Brain microvascular endothelial cell (primary cell): ENCODE measurements at regions not wholly inside any gene's neighbourhood (a gene's known extent, or its start where the extent isn't known, plus 50 kb on each side); places are given as distances from the start of the nearest gene placed in this dataset.

ENCODE experiments used
- DNase-seq: peaks from one replicate; pipeline ENCODE4 v3.0.0-alpha.2; 2020
- H3K27ac ChIP-seq: fragments of 250-450 bp; sonication (Bioruptor Pico); 2 replicates; pipeline ENCODE4 v1.5.1; 2020; ENCODE audit warnings: mild to moderate bottlenecking, moderate library complexity
- H3K27me3 ChIP-seq: fragments of 250-450 bp; sonication (Bioruptor Pico); replicated peaks from 2 replicates; pipeline ENCODE4 v1.5.1; 2020; ENCODE audit warnings: mild to moderate bottlenecking
- H3K36me3 ChIP-seq: fragments of 250-450 bp; sonication (Bioruptor Pico); replicated peaks from 2 replicates; pipeline ENCODE4 v1.5.1; 2020; ENCODE audit warnings: mild to moderate bottlenecking
- H3K4me3 ChIP-seq: 2 replicates; pipeline ENCODE4 v1.5.1; 2011; ENCODE audit warnings: low read depth, mild to moderate bottlenecking, control low read depth, low read length, moderate library complexity
- CTCF ChIP-seq: IDR thresholded peaks from 2 replicates; pipeline ENCODE4 v1.5.1; 2011; ENCODE audit warnings: low read depth, mild to moderate bottlenecking, moderate library complexity, low read length, control low read depth, inconsistent platforms; ENCODE audit errors: missing control alignments
- in situ Hi-C: cut with HindIII; loops from 2 replicates; pipeline ENCODE4 v1.10.0; 2017; ENCODE audit warnings: low sequenced_read_pairs, low pct_ligation_motif_present

GRCh38 chr16:86039606-86040005 lies 140.6 kb downstream of the IRF8 start:
- DNase-seq = no peak
- in situ Hi-C loops = no loop called here
- TF ChIP-seq CTCF = no peak
- H3K36me3 ChIP-seq = no peaks in the 10 kb centered on the region
- peaks cover 7% of the 10 kb centered on the region for H3K27me3 ChIP-seq
- H3K4me3 ChIP-seq = no peak overlapping the region
- H3K27ac ChIP-seq = no peak overlapping the region

DNA sequence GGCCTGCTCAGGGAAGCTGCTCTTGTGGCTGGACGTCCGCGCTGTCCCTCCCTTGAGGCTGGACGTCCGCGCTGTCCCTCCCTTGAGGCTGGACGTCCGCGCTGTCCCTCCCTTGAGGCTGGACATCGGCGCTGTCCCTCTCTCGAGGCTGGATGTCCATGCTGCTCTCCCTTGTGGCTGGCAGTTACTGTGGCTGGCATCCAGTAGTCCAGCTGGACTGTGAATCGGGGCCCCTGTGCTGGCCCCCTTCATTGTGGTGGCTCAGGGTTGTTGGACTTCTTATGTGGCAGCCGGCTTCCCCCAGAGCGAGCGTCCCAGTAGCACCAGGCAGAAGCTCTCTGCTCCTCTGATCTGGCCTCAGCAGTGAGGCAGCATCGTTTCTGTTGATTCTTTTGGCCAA lies 141.5 kb downstream of the IRF8 start:
- Histone ChIP-seq H3K4me3 (no peak overlapping the region), H3K36me3 (no peaks in the 10 kb centered on the region), H3K27me3 (peaks cover 7% of the 10 kb centered on the region), H3K27ac (no peak overlapping the region)
- in situ Hi-C loops = no loop called here
- no peak for TF ChIP-seq CTCF
- DNase-seq = no peak

GRCh38 chr16:86041215-86041614 lies 142.3 kb downstream of the IRF8 start:
- Histone ChIP-seq H3K4me3 (no peak overlapping the region), H3K36me3 (no peaks in the 10 kb centered on the region), H3K27ac (no peak overlapping the region), H3K27me3 (peaks cover 7% of the 10 kb centered on the region)
- TF ChIP-seq CTCF = no peak
- no peak for DNase-seq
- in situ Hi-C loops = no loop called here

- in situ Hi-C loops = no loop called here
- no peak for DNase-seq
These were observed 142.8 kb downstream of the IRF8 start for GRCh38 chr16:86041807-86042206.

GRCh38 chr16:86042393-86042792 lies 143.4 kb downstream of the IRF8 start:
- no peak for TF ChIP-seq CTCF
- Histone ChIP-seq H3K27ac (no peak overlapping the region), H3K36me3 (no peaks in the 10 kb centered on the region), H3K4me3 (no peak overlapping the region), H3K27me3 (peaks cover 7% of the 10 kb centered on the region)
- in situ Hi-C loops = no loop called here
- DNase-seq = no peak

More at GRCh38 chr16:86041807-86042206, 142.8 kb downstream of the IRF8 start:
- Histone ChIP-seq H3K27me3 (peaks cover 7% of the 10 kb centered on the region), H3K36me3 (no peaks in the 10 kb centered on the region), H3K4me3 (no peak overlapping the region), H3K27ac (no peak overlapping the region)
- TF ChIP-seq CTCF = no peak

DNA sequence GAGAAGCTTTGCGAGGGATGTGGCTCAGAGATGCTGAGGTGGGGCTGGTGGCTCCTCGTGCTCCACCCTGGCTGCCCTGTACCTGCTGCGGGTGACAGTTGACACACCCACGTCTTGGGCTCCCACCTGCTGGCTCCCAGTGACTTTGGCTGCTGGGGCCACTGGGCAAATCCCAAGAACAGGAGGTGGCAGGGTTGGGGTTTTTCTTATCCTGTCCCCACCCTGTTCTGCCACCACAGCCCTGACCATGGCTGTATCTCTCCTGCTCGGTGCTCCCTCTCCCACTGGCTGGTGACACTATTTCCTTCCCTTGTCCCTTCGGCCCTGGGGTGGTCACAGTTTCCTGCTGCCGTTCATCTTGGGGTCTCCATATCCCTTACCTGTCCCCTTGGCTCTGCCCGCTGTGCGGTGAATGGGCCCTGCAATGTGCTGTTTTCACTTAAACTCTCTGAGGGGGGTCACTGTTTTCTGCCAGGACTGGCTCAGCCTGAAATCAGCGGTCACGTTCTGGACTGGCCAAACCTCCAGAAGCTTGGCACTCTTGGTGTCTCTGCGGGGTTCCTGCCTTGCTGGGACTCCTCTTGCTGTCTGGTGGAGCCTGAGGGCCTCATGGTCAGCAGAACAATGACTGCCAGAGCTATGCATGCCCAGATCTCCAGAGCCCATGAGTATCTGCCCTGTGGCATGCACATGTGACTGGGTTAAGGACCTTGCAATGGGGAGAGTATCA lies 144.2 kb downstream of the IRF8 start:
- peaks cover 7% of the 10 kb centered on the region for H3K27me3 ChIP-seq

More for the DNA sequence above, 144.2 kb downstream of the IRF8 start:
- H3K27ac ChIP-seq = no peak overlapping the region
- DNase-seq = no peak
- no peaks in the 10 kb centered on the region for H3K36me3 ChIP-seq
- in situ Hi-C loops = no loop called here
- TF ChIP-seq CTCF = no peak
- no peak overlapping the region for H3K4me3 ChIP-seq
